CD14-positive monocyte (primary cell): ENCODE measurements at regions not wholly inside any gene's neighbourhood (a gene's known extent, or its start where the extent isn't known, plus 50 kb on each side); places are given as distances from the start of the nearest gene placed in this dataset.

Experiments used
- DNase-seq, 3 donors: peaks; one replicate each; pipeline ENCODE4 v3.0.0-alpha.2; 2011 to 2022
- H2AFZ ChIP-seq: 2 replicates; pipeline ENCODE4 v1.6.0; 2012; ENCODE audit warnings: mild to moderate bottlenecking, low read depth, low read length, inconsistent platforms; ENCODE audit not compliant: insufficient read depth, poor library complexity, severe bottlenecking
- H3K27ac ChIP-seq, 2 donors: 1 replicate in 1 of 2; 2 replicates in 1 of 2; pipeline ENCODE4 v1.5.1; 2012 to 2013; ENCODE audit warnings: low read length in 2 of 2, control low read depth in 1 of 2, inconsistent platforms in 1 of 2, low read depth in 1 of 2, mild to moderate bottlenecking in 1 of 2
- H3K27me3 ChIP-seq, 2 donors: one replicate each; pipeline versions ENCODE4 v1.6.0 to v1.6.1; 2011 to 2013; ENCODE audit warnings: low read length in 2 of 2; ENCODE audit not compliant: control insufficient read depth in 2 of 2, insufficient read depth in 2 of 2
- H3K36me3 ChIP-seq, 2 donors: replicated peaks in 1 of 2; 1 replicate in 1 of 2; 2 replicates in 1 of 2; pipeline versions ENCODE4 v1.5.1 to v1.6.1; 2012 to 2013; ENCODE audit warnings: low read length in 2 of 2, control low read depth in 1 of 2, inconsistent platforms in 1 of 2, mild to moderate bottlenecking in 1 of 2; ENCODE audit not compliant: insufficient read depth in 2 of 2, control insufficient read depth in 1 of 2
- H3K4me1 ChIP-seq, 2 donors: 1 replicate in 1 of 2; 2 replicates in 1 of 2; pipeline versions ENCODE4 v1.5.1 to v1.6.1; 2012 to 2013; ENCODE audit warnings: low read length in 2 of 2, control low read depth in 1 of 2, inconsistent platforms in 1 of 2, mild to moderate bottlenecking in 1 of 2, moderate library complexity in 1 of 2; ENCODE audit not compliant: insufficient read depth in 2 of 2, control insufficient read depth in 1 of 2
- H3K4me2 ChIP-seq: replicated peaks from 2 replicates; pipeline ENCODE3; 2012; ENCODE audit warnings: low read length, moderate library complexity, mild to moderate bottlenecking; ENCODE audit not compliant: poor library complexity, severe bottlenecking; ENCODE audit errors: extremely low read depth
- H3K4me3 ChIP-seq, 3 experiments: fragments of 200-600 bp in 1 of 3; sonication (generic) in 1 of 3; replicated peaks in 1 of 3; 1 replicate in 2 of 3; 2 replicates in 1 of 3; pipeline ENCODE4 v1.5.1; 2011 to 2013; ENCODE audit warnings: low read length in 3 of 3, mild to moderate bottlenecking in 3 of 3, control low read depth in 2 of 3, low read depth in 2 of 3, inconsistent platforms in 1 of 3, moderate library complexity in 1 of 3
- H3K79me2 ChIP-seq: 2 replicates; pipeline ENCODE4 v1.6.0; 2012; ENCODE audit warnings: mild to moderate bottlenecking, control low read depth, inconsistent platforms, low read length, moderate library complexity; ENCODE audit not compliant: insufficient read depth
- H3K9ac ChIP-seq: 2 replicates; pipeline ENCODE4 v1.6.0; 2017; ENCODE audit warnings: low read length, mild to moderate bottlenecking; ENCODE audit not compliant: insufficient read depth, poor library complexity, severe bottlenecking
- H3K9me3 ChIP-seq, 2 donors: replicated peaks in 1 of 2; 1 replicate in 1 of 2; 2 replicates in 1 of 2; pipeline versions ENCODE4 v1.5.1 to v1.6.1; 2012 to 2013; ENCODE audit warnings: low read length in 2 of 2, control low read depth in 1 of 2; ENCODE audit not compliant: control insufficient read depth in 1 of 2, insufficient read depth in 1 of 2
- H4K20me1 ChIP-seq: 2 replicates; pipeline ENCODE4 v1.6.0; 2012; ENCODE audit warnings: mild to moderate bottlenecking, low read length, control low read depth, moderate library complexity; ENCODE audit not compliant: insufficient read depth
- H3K27ac Mint-ChIP-seq, 7 donors: one replicate each; pipeline ENCODE4 v1.8.0; 2020; ENCODE audit warnings: mild to moderate bottlenecking in 7 of 7, mixed read lengths in 7 of 7, moderate library complexity in 6 of 7, inconsistent platforms in 2 of 7
- H3K27me3 Mint-ChIP-seq, 3 donors: one replicate each; pipeline ENCODE4 v1.8.0; 2021 to 2022; ENCODE audit warnings: low read depth in 3 of 3, mild to moderate bottlenecking in 3 of 3, mixed read lengths in 3 of 3, moderate library complexity in 3 of 3, inconsistent platforms in 1 of 3
- H3K36me3 Mint-ChIP-seq, 2 donors: one replicate each; pipeline ENCODE4 v1.8.0; 2020; ENCODE audit warnings: mixed read lengths in 2 of 2, inconsistent platforms in 1 of 2, mild to moderate bottlenecking in 1 of 2
- H3K4me1 Mint-ChIP-seq: one replicate; pipeline ENCODE4 v1.8.0; 2020; ENCODE audit warnings: mild to moderate bottlenecking, mixed read lengths
- H3K4me3 Mint-ChIP-seq, 2 donors: one replicate each; pipeline ENCODE4 v1.8.0; 2020; ENCODE audit warnings: mild to moderate bottlenecking in 2 of 2, mixed read lengths in 2 of 2, moderate library complexity in 1 of 2
- H3K9me3 Mint-ChIP-seq, 7 donors: one replicate each; pipeline ENCODE4 v1.8.0; 2020 to 2022; ENCODE audit warnings: mixed read lengths in 7 of 7, mild to moderate bottlenecking in 6 of 7, moderate library complexity in 6 of 7, inconsistent platforms in 2 of 7
- WGBS: methylation state at CpG from one replicate; pipeline ENCODE4 v1.1.5; 2013; ENCODE audit warnings: missing lambda C conversion rate; ENCODE audit not compliant: insufficient coverage; 5-methylcytosine and 5-hydroxymethylcytosine counted together
- intact Hi-C, 2 donors: fragments of 100-400 bp; cut with micrococcal nuclease; formaldehyde crosslinking; loops; one replicate each; pipeline versions ENCODE4 v1.15.0 to v1.15.1; 2023
- TF ChIP-seq, protein P1 (sequence below): fragments of 200-600 bp; IDR thresholded peaks from one replicate; pipeline ENCODE4 v1.8.0; 2022; ENCODE audit warnings: antibody characterized with exemption, mild to moderate bottlenecking

- no peak overlapping the region for H3K4me3 Mint-ChIP-seq
- peaks cover 0 to 6% (median 2%) of the 10 kb centered on the region in 3 donors for H3K27me3 Mint-ChIP-seq
- H3K9ac ChIP-seq = no peak overlapping the region
- no peaks in the 10 kb centered on the region for H4K20me1 ChIP-seq
- no peaks in the 10 kb centered on the region for H3K9me3 ChIP-seq
- H3K4me3 ChIP-seq = no peak overlapping the region
- TF ChIP-seq, protein P1, sequence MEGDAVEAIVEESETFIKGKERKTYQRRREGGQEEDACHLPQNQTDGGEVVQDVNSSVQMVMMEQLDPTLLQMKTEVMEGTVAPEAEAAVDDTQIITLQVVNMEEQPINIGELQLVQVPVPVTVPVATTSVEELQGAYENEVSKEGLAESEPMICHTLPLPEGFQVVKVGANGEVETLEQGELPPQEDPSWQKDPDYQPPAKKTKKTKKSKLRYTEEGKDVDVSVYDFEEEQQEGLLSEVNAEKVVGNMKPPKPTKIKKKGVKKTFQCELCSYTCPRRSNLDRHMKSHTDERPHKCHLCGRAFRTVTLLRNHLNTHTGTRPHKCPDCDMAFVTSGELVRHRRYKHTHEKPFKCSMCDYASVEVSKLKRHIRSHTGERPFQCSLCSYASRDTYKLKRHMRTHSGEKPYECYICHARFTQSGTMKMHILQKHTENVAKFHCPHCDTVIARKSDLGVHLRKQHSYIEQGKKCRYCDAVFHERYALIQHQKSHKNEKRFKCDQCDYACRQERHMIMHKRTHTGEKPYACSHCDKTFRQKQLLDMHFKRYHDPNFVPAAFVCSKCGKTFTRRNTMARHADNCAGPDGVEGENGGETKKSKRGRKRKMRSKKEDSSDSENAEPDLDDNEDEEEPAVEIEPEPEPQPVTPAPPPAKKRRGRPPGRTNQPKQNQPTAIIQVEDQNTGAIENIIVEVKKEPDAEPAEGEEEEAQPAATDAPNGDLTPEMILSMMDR = no peak
- H3K4me1 Mint-ChIP-seq = peaks cover 4% of the 10 kb centered on the region
- peaks cover 0 to 3% (median 0%) of the 10 kb centered on the region in 7 donors for H3K9me3 Mint-ChIP-seq
- H3K4me1 ChIP-seq = no peaks in the 10 kb centered on the region
- 93% methylated on average over 2 of the region's 11 CpGs for WGBS
- no peak overlapping the region for H2AFZ ChIP-seq
- H3K27ac Mint-ChIP-seq = no peak overlapping the region
- no peak overlapping the region for H3K27ac ChIP-seq
- no peak for DNase-seq
- no peaks in the 10 kb centered on the region for H3K79me2 ChIP-seq
- no peaks in the 10 kb centered on the region for H3K36me3 Mint-ChIP-seq
- intact Hi-C loops = no loop called here
- no peaks in the 10 kb centered on the region for H3K27me3 ChIP-seq
- no peak overlapping the region for H3K4me2 ChIP-seq
- no peaks in the 10 kb centered on the region for H3K36me3 ChIP-seq
These were observed 891.2 kb downstream of the BCL11A start for GRCh38 chr2:59662127-59662861.

GRCh38 chr2:59660262-59660661 lies 893.2 kb downstream of the BCL11A start:
- TF ChIP-seq, protein P1 = no peak

More at GRCh38 chr2:59660262-59660661, 893.2 kb downstream of the BCL11A start:
- no peak for DNase-seq
- intact Hi-C loops = no loop called here
- no peaks in the 10 kb centered on the region for H3K79me2 ChIP-seq
- no CpG with 5 or more reads among the region's 4 CpGs for WGBS
- no peaks in the 10 kb centered on the region for H3K36me3 ChIP-seq
- no peaks in the 10 kb centered on the region for H4K20me1 ChIP-seq
- H3K27me3 ChIP-seq = no peaks in the 10 kb centered on the region
- Mint-ChIP-seq H3K27ac (no peak overlapping the region), H3K9me3 (peaks cover 0 to 2% (median 0%) of the 10 kb centered on the region in 7 donors), H3K4me1 (peaks cover 3% of the 10 kb centered on the region), H3K4me3 (no peak overlapping the region), H3K36me3 (no peaks in the 10 kb centered on the region), H3K27me3 (peaks cover 0 to 1% (median 0%) of the 10 kb centered on the region in 3 donors)
- no peak overlapping the region for H3K27ac ChIP-seq
- no peak overlapping the region for H3K4me2 ChIP-seq
- no peak overlapping the region for H3K4me3 ChIP-seq
- no peaks in the 10 kb centered on the region for H3K4me1 ChIP-seq
- no peaks in the 10 kb centered on the region for H3K9me3 ChIP-seq
- H2AFZ ChIP-seq = no peak overlapping the region
- H3K9ac ChIP-seq = no peak overlapping the region
